ENCODE measurements at regions not wholly inside any gene's neighbourhood (a gene's known extent, or its start where the extent isn't known, plus 50 kb on each side); places are given as distances from the start of the nearest gene placed in this dataset.

DNA sequence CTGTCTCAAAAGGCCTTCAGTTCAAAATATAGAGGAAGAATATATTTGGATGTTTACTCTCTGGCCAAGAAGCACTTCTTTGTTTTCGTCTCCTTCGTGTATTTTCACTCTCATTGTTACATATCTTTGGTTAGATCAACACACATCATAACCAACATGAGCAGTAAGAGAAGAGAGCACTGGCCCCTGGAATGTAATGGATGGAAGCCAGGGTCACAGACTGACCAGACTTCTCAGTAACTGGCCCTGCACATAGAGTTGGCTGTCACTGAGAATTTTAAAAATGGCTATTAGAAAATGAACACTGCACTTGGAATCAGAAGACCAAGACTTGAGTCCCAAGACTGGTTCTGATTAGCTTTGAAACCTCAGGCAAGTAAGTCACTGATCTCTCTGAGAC is 215.9 kb upstream of the RRP15 start:
- DNase-seq (no peak), ATAC-seq (replicated peaks in 1 of 4) (no peak)
- Histone ChIP-seq H3K36me3 (ENCODE audit: control insufficient read depth in 2 of 2, extremely low read depth in 1 of 2, insufficient read depth in 1 of 2, low read length in 1 of 2) (no peaks in the 10 kb centered on the region), H3K27ac (ENCODE audit: low read length) (no peak overlapping the region), H3K9me3 (no peaks in the 10 kb centered on the region), H3K4me3 (ENCODE audit: control insufficient read depth in 1 of 2, extremely low read depth in 1 of 2, low read length in 1 of 2) (no peak overlapping the region), H3K4me1 (ENCODE audit: control insufficient read depth in 1 of 2, extremely low read depth in 1 of 2, insufficient read depth in 2 of 2, low read length in 2 of 2) (no peaks in the 10 kb centered on the region), H3K27me3 (replicated peaks in 1 of 2; ENCODE audit: control insufficient read depth in 2 of 2, extremely low read depth in 1 of 2, insufficient read depth in 2 of 2, low read length in 1 of 2) (no peaks in the 10 kb centered on the region)
- no CpG with 5 or more reads among the region's 2 CpGs for WGBS (ENCODE audit: insufficient coverage)
- no peak overlapping the region for H3K27ac Mint-ChIP-seq
- H3K36me3 Mint-ChIP-seq, result no peaks in the 10 kb centered on the region
- no peaks in the 10 kb centered on the region for H3K4me1 Mint-ChIP-seq
- CTCF ChIA-PET, result no interaction called here
- H3K27me3 Mint-ChIP-seq, result no peaks in the 10 kb centered on the region
- peaks cover 2 to 6% (median 2%) of the 10 kb centered on the region in 3 donors for H3K9me3 Mint-ChIP-seq
- POLR2A ChIA-PET, result no interaction called here
- no peak overlapping the region for H3K4me3 Mint-ChIP-seq

GRCh38 chr1:218073062-218073461 is 212.0 kb upstream of the RRP15 start:
- CTCF ChIA-PET, result no interaction called here
- Mint-ChIP-seq H3K4me1 (no peaks in the 10 kb centered on the region), H3K27ac (no peak overlapping the region), H3K36me3 (no peaks in the 10 kb centered on the region), H3K9me3 (peaks cover 5 to 8% (median 5%) of the 10 kb centered on the region in 3 donors), H3K27me3 (no peaks in the 10 kb centered on the region), H3K4me3 (no peak overlapping the region)
- no peak overlapping the region for H3K4me3 ChIP-seq (ENCODE audit: control insufficient read depth in 1 of 2, extremely low read depth in 1 of 2, low read length in 1 of 2)
- POLR2A ChIA-PET, result no interaction called here
- DNase-seq, result no peak
- no peaks in the 10 kb centered on the region for H3K36me3 ChIP-seq (ENCODE audit: control insufficient read depth in 2 of 2, extremely low read depth in 1 of 2, insufficient read depth in 1 of 2, low read length in 1 of 2)
- ATAC-seq (replicated peaks in 1 of 4), result no peak
- H3K27me3 ChIP-seq (replicated peaks in 1 of 2; ENCODE audit: control insufficient read depth in 2 of 2, extremely low read depth in 1 of 2, insufficient read depth in 2 of 2, low read length in 1 of 2), result no peaks in the 10 kb centered on the region
- no peaks in the 10 kb centered on the region for H3K4me1 ChIP-seq (ENCODE audit: control insufficient read depth in 1 of 2, extremely low read depth in 1 of 2, insufficient read depth in 2 of 2, low read length in 2 of 2)
- no peak overlapping the region for H3K27ac ChIP-seq (ENCODE audit: low read length)
- H3K9me3 ChIP-seq, result no peaks in the 10 kb centered on the region

DNA sequence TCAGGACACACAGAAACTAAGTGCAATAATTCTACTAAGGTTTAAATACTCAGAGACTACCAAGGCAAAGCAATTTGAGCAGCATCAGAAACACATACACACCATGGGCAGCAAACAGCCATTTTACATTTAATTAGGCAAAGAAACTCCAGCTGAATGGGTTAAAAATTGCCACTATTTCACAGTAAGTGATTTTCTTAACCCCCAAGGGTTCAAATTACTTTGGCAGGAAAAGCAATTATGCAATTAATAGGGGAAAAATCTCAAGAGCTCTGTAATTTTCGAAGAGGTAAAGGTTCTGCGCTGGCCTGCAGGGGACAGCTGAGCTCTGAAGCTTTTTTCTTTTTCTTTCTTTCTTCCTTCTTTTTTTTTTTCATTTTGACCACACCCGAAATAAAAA is 206.2 kb upstream of the RRP15 start:
- no peaks in the 10 kb centered on the region for H3K4me1 Mint-ChIP-seq
- H3K36me3 Mint-ChIP-seq, result no peaks in the 10 kb centered on the region
- DNase-seq (no peak), ATAC-seq (replicated peaks in 1 of 4) (no peak)
- no peaks in the 10 kb centered on the region for H3K27me3 Mint-ChIP-seq
- peaks cover 6 to 14% (median 12%) of the 10 kb centered on the region in 3 donors for H3K9me3 Mint-ChIP-seq
- H3K4me1 ChIP-seq (ENCODE audit: control insufficient read depth in 1 of 2, extremely low read depth in 1 of 2, insufficient read depth in 2 of 2, low read length in 2 of 2), result no peaks in the 10 kb centered on the region
- CTCF ChIA-PET, result no interaction called here
- no peak overlapping the region for H3K4me3 ChIP-seq (ENCODE audit: control insufficient read depth in 1 of 2, extremely low read depth in 1 of 2, low read length in 1 of 2)
- H3K27ac Mint-ChIP-seq, result no peak overlapping the region
- no peak overlapping the region for H3K27ac ChIP-seq (ENCODE audit: low read length)
- POLR2A ChIA-PET, result no interaction called here
- H3K4me3 Mint-ChIP-seq, result no peak overlapping the region
- H3K27me3 ChIP-seq (replicated peaks in 1 of 2; ENCODE audit: control insufficient read depth in 2 of 2, extremely low read depth in 1 of 2, insufficient read depth in 2 of 2, low read length in 1 of 2), result no peaks in the 10 kb centered on the region
- no peaks in the 10 kb centered on the region for H3K9me3 ChIP-seq
- WGBS (ENCODE audit: insufficient coverage), result no CpG with 5 or more reads among the region's 3 CpGs
- no peaks in the 10 kb centered on the region for H3K36me3 ChIP-seq (ENCODE audit: control insufficient read depth in 2 of 2, extremely low read depth in 1 of 2, insufficient read depth in 1 of 2, low read length in 1 of 2)

DNA sequence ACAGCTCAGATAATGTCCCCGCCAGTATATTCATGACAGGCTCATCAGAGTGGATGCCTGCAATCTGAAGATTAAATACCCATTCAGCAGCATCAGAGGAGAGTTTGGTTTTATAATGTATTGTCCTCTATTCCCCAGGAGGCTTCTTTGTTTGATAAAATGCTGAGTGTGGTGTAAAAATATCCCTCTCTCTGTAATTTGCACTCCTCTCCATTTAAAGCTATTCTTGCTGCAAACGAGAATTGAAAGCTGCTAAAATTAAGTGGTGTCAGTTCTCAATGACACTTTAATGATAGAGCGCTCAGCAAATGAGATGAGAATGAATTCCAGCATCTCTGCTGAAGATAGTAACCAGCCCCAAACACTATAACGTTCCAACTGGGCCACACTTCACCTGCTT is 205.7 kb upstream of the RRP15 start:
- H3K4me3 Mint-ChIP-seq, result no peak overlapping the region

GRCh38 chr1:218079820-218080219 is 205.3 kb upstream of the RRP15 start:
- no peaks in the 10 kb centered on the region for H3K27me3 Mint-ChIP-seq
- 0% methylated on average over 1 of the region's 5 CpGs for WGBS (ENCODE audit: insufficient coverage)

More for the DNA sequence above, 205.7 kb upstream of the RRP15 start:
- H3K27me3 ChIP-seq (replicated peaks in 1 of 2; ENCODE audit: control insufficient read depth in 2 of 2, extremely low read depth in 1 of 2, insufficient read depth in 2 of 2, low read length in 1 of 2), result no peaks in the 10 kb centered on the region
- no peaks in the 10 kb centered on the region for H3K36me3 ChIP-seq (ENCODE audit: control insufficient read depth in 2 of 2, extremely low read depth in 1 of 2, insufficient read depth in 1 of 2, low read length in 1 of 2)
- no peak overlapping the region for H3K4me3 ChIP-seq (ENCODE audit: control insufficient read depth in 1 of 2, extremely low read depth in 1 of 2, low read length in 1 of 2)
- H3K27me3 Mint-ChIP-seq, result no peaks in the 10 kb centered on the region
- WGBS (ENCODE audit: insufficient coverage), result 100% methylated on average over 1 of the region's 4 CpGs
- H3K4me1 ChIP-seq (ENCODE audit: control insufficient read depth in 1 of 2, extremely low read depth in 1 of 2, insufficient read depth in 2 of 2, low read length in 2 of 2), result no peaks in the 10 kb centered on the region
- no peak overlapping the region for H3K27ac ChIP-seq (ENCODE audit: low read length)
- H3K27ac Mint-ChIP-seq, result no peak overlapping the region
- DNase-seq, result no peak
- CTCF ChIA-PET, result no interaction called here
- no peaks in the 10 kb centered on the region for H3K9me3 ChIP-seq
- H3K36me3 Mint-ChIP-seq, result no peaks in the 10 kb centered on the region
- POLR2A ChIA-PET, result no interaction called here
- ATAC-seq (replicated peaks in 1 of 4), result no peak
- no peaks in the 10 kb centered on the region for H3K4me1 Mint-ChIP-seq
- peaks cover 6 to 14% (median 12%) of the 10 kb centered on the region in 3 donors for H3K9me3 Mint-ChIP-seq

GRCh38 chr1:218080863-218081262 is 204.2 kb upstream of the RRP15 start:
- H3K4me1 Mint-ChIP-seq, result no peaks in the 10 kb centered on the region
- no peaks in the 10 kb centered on the region for H3K27me3 ChIP-seq (replicated peaks in 1 of 2; ENCODE audit: control insufficient read depth in 2 of 2, extremely low read depth in 1 of 2, insufficient read depth in 2 of 2, low read length in 1 of 2)
- ATAC-seq (replicated peaks in 1 of 4) (no peak), DNase-seq (no peak)
- H3K36me3 Mint-ChIP-seq, result no peaks in the 10 kb centered on the region
- no peaks in the 10 kb centered on the region for H3K27me3 Mint-ChIP-seq
- H3K9me3 Mint-ChIP-seq, result peaks cover 3 to 12% (median 10%) of the 10 kb centered on the region in 3 donors
- H3K9me3 ChIP-seq, result no peaks in the 10 kb centered on the region
- no peaks in the 10 kb centered on the region for H3K4me1 ChIP-seq (ENCODE audit: control insufficient read depth in 1 of 2, extremely low read depth in 1 of 2, insufficient read depth in 2 of 2, low read length in 2 of 2)
- H3K4me3 ChIP-seq (ENCODE audit: control insufficient read depth in 1 of 2, extremely low read depth in 1 of 2, low read length in 1 of 2), result no peak overlapping the region
- ChIA-PET CTCF (no interaction called here), POLR2A (no interaction called here)
- WGBS (ENCODE audit: insufficient coverage), result 95% methylated on average over 3 of the region's 5 CpGs
- H3K27ac ChIP-seq (ENCODE audit: low read length), result no peak overlapping the region
- no peak overlapping the region for H3K27ac Mint-ChIP-seq
- H3K36me3 ChIP-seq (ENCODE audit: control insufficient read depth in 2 of 2, extremely low read depth in 1 of 2, insufficient read depth in 1 of 2, low read length in 1 of 2), result no peaks in the 10 kb centered on the region
- no peak overlapping the region for H3K4me3 Mint-ChIP-seq

More at GRCh38 chr1:218079820-218080219, 205.3 kb upstream of the RRP15 start:
- DNase-seq (no peak), ATAC-seq (replicated peaks in 1 of 4) (no peak)
- no peaks in the 10 kb centered on the region for H3K4me1 Mint-ChIP-seq
- CTCF ChIA-PET, result no interaction called here
- H3K9me3 Mint-ChIP-seq, result peaks cover 6 to 14% (median 12%) of the 10 kb centered on the region in 3 donors
- no peaks in the 10 kb centered on the region for H3K27me3 ChIP-seq (replicated peaks in 1 of 2; ENCODE audit: control insufficient read depth in 2 of 2, extremely low read depth in 1 of 2, insufficient read depth in 2 of 2, low read length in 1 of 2)
- no peak overlapping the region for H3K27ac ChIP-seq (ENCODE audit: low read length)
- H3K4me3 ChIP-seq (ENCODE audit: control insufficient read depth in 1 of 2, extremely low read depth in 1 of 2, low read length in 1 of 2), result no peak overlapping the region
- POLR2A ChIA-PET, result no interaction called here
- no peaks in the 10 kb centered on the region for H3K4me1 ChIP-seq (ENCODE audit: control insufficient read depth in 1 of 2, extremely low read depth in 1 of 2, insufficient read depth in 2 of 2, low read length in 2 of 2)
- H3K36me3 ChIP-seq (ENCODE audit: control insufficient read depth in 2 of 2, extremely low read depth in 1 of 2, insufficient read depth in 1 of 2, low read length in 1 of 2), result no peaks in the 10 kb centered on the region
- no peak overlapping the region for H3K4me3 Mint-ChIP-seq
- no peak overlapping the region for H3K27ac Mint-ChIP-seq
- H3K36me3 Mint-ChIP-seq, result no peaks in the 10 kb centered on the region
- H3K9me3 ChIP-seq, result no peaks in the 10 kb centered on the region

GRCh38 chr1:218081358-218081757 is 203.7 kb upstream of the RRP15 start:
- no peaks in the 10 kb centered on the region for H3K9me3 ChIP-seq
- DNase-seq, result no peak
- no peaks in the 10 kb centered on the region for H3K36me3 ChIP-seq (ENCODE audit: control insufficient read depth in 2 of 2, extremely low read depth in 1 of 2, insufficient read depth in 1 of 2, low read length in 1 of 2)
- no peak for ATAC-seq (replicated peaks in 1 of 4)
- Mint-ChIP-seq H3K4me3 (no peak overlapping the region), H3K9me3 (peaks cover 2 to 11% (median 9%) of the 10 kb centered on the region in 3 donors), H3K4me1 (no peaks in the 10 kb centered on the region), H3K27me3 (no peaks in the 10 kb centered on the region), H3K36me3 (no peaks in the 10 kb centered on the region), H3K27ac (no peak overlapping the region)
- CTCF ChIA-PET, result no interaction called here
- no peaks in the 10 kb centered on the region for H3K4me1 ChIP-seq (ENCODE audit: control insufficient read depth in 1 of 2, extremely low read depth in 1 of 2, insufficient read depth in 2 of 2, low read length in 2 of 2)
- POLR2A ChIA-PET, result no interaction called here
- H3K27me3 ChIP-seq (replicated peaks in 1 of 2; ENCODE audit: control insufficient read depth in 2 of 2, extremely low read depth in 1 of 2, insufficient read depth in 2 of 2, low read length in 1 of 2), result no peaks in the 10 kb centered on the region
- H3K4me3 ChIP-seq (ENCODE audit: control insufficient read depth in 1 of 2, extremely low read depth in 1 of 2, low read length in 1 of 2), result no peak overlapping the region
- no peak overlapping the region for H3K27ac ChIP-seq (ENCODE audit: low read length)
